HG03066 (cell line): ENCODE measurements at regions not wholly inside any gene's neighbourhood (a gene's known extent, or its start where the extent isn't known, plus 50 kb on each side); places are given as distances from the start of the nearest gene placed in this dataset.
"Not testable (repeated sequence)": the region's sequence is repeated elsewhere in the genome, so short reads cannot be mapped to it uniquely, and the experiment has no call there.

ENCODE experiments used
- ATAC-seq: cut with Tn5 transposase; IDR thresholded peaks from one replicate; pipeline ENCODE4 v1.9.1; 2021; ENCODE audit warnings: low read depth; ENCODE audit not compliant: unreplicated experiment

DNA sequence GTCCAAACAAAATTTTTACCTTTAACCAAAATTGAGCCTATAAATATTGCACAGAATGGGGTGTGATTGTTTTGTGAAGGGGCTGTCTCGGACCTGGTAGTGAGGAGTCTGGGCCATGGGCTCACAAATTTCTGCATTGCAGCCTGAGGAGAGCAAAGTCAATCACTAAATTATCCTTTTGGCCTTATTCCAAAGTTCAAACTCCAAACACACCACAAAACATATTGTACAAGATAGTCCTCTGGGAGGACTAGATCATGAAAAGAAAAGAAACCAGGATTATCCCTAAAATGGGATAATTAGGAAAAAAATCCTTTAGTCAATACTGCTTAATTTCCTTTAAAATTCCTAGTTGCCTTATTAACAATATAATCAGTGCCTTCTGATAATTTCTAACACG is 115.5 kb downstream of the BUB3 start:
- ATAC-seq: no peak

DNA sequence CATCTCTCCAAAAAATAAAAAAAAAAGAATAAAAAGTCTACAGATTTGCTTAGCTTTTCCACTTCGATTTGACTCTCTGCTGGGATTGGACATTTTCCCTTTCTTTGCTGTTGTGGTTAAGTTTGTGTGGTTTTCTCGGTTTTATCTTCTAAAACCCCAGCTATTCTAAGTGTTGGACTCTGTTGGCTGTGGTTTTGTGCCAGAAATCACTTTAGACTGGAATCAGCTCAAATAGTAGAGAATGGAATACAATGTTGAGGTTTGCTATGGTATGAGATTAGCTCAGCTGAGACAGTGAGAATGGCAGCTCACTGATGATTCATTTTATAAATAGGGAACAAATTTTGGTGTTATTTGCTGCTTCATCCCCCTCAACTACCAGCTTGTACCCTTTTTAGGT is 116.0 kb downstream of the BUB3 start:
- ATAC-seq: no peak

DNA sequence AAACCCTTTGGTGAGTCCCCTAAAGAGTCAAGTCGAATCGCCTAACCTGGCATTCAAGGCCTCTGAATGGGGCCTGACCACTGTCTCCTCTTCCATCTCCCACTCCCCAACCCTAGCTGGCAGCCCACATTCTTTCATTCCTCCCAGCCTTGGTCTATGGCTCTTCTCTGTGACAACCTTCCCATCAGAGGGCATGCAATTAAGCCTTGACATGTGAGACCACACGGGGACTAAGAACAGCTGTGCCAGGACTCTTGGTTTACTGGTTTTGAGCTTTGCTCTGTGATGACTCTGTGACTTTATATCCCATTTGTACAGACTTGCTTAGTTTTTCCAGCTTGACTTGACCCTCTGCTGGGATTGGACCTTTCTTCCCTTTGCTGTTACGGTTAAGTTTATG is 116.6 kb downstream of the BUB3 start:
- ATAC-seq: no peak

DNA sequence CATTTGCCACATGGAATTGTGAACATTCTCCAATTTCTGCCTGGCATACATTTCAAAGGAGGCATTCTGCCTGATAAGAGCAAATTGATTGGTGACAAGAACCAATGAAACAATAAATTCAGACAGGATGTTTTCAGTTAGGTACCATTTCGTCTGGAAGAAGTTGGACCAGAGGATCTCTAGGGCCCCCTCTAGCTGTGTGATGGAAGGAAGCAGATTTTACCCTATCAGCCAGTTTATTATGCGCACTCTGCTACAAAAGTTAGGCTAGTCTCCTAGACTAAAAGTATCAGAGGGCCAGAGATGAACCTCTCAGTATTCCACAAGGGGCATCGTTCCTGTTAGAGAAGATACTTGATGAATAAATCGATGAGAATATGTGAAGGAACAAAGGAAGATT is 118.0 kb downstream of the BUB3 start:
- no peak for ATAC-seq

DNA sequence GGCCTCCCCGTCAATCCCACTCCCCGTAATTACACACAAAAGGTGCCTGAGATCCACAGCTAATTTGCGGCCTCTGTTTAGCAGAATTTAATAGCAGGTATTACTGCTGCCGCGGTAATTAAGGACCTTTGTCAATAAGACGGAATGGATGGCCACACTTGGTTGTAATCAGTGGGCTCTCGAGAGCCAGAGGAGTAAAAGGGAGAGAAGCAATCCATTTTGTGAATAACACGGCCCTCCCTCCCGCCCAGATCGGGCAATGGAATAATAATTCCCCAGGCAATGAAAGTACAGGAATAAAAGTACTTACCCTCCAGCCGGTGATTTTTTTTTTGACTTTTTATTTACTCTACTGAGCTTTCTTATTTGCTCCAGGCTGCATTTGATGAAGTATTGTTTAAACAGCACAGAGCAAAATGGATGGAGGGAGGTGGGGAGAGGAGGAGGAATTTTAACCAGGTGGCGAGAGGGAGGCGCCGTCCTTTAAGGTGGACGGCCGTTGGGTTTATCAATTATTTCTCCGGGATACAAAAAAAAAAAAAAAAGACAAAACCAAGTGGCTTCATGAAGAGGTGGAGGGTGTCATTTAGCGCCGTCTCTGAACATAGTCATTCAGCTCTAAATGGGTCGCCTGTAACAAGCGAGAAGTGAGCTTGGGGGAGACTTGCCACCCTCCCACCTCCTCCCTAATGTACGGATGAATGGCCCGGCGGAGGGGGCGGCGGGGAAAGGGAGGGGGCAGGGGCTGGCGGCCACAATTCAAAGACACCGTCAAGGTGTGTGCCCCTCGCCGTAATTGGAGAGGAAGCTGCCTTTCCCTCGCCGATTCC is 120.3 kb downstream of the BUB3 start:
- ATAC-seq: no peak

DNA sequence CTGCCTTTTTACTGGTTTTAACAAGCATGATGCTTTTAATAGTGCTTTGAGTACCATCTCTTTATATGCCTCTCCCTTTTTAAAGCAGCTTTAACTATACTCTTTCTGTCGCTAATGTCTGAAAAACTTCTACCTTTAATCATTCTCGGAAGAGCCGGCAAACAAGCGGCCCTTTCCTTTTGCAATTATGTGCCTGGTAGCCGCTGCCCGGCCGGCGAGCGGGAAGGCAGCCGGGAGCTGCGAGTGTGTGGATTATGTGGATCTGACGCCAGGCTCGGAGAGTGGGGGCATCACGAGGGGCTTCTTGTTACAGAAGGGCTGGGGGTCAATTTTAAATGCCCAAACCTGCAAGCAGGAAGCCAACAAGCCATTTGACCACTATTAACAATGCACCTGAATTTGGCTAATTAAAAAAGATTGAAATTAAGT is 120.9 kb downstream of the BUB3 start:
- no peak for ATAC-seq

DNA sequence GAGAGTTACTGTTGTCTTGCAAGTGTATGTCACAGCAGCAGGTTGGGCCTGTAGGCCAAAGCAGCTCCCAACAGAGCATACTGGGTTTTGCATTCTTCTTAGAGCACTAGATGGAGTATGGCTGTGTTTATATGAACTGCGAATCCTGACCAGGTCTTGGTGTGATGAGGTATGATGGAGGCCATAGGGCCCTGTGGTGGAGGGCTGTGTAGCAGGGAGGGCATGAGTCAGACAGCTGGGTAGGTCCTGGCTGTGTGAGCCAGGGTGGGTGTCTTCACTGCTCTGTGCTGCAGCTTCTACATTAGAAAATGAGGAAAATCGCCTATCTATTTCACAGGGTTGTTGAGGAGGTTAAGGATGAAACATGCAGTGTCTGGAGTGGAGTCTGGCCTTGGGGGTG is 124.2 kb downstream of the BUB3 start:
- ATAC-seq: no peak

DNA sequence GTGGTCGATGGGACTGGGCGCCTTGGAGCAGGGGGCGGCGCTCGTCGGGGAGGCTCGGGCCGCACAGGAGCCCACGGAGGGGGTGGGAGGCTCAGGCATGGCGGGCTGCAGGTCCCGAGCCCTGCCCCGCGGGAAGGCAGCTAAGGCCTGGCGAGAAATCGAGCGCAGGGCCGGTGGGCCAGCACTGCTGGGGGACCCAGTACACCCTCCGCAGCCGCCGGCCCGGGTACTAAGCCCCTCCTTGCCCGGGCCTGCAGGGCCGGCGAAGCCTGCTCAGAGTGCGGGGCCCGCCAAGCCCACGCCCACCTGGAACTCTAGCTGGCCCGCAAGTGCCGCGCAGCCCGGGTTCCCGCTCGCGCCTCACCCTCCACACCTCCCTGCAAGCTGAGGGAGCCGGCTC is 129.2 kb downstream of the BUB3 start:
- ATAC-seq: not testable (repeated sequence)

DNA sequence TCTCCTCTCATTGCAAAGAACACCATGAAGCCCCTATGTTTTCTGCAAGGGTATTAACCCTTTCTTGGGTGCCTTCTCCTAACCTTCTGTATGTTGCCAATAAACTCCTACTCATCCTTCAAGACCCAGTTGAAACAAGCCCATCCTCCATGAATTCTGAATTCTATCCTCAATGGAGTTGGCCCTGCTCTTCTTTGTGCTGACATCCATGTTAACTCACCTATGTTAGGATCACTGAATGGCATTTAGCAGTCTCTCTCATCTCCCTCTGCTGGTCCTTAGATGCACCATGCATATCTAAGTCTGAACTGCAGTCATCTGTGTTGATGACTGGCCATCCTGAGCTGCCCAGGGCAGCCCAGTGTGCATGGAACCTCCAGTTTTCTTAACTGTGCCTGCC is 129.8 kb downstream of the BUB3 start:
- ATAC-seq: no peak

DNA sequence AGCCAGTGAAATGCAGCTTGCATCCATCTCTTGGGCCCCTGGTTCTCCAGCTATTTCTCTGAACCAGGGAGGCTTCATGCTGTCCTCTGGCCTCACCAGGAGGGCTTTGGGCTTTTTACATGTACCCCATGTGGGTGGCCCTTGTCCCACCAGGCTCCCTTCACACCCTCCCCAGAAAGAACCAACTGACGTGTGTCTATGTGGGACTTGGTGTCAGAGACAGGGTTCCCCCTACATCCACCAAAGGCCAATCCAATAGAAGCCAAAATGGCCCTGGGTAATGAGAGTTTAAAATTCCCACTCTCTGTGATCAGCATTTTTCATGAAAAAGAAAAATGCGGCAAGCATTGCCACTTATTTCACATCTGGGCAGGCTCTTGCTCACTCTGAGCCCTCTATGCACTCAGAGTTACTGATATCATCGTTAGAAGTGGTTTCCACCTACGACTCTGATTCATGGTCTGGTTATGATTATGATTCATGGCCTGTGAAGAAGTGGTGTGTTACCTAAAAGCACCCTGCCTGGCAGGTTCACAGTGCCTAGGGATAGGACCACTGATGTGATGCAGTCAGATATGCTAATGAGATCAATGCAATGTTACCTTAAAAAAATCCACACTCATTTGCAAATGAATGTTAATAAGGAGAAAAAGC is 133.5 kb downstream of the BUB3 start:
- no peak for ATAC-seq

DNA sequence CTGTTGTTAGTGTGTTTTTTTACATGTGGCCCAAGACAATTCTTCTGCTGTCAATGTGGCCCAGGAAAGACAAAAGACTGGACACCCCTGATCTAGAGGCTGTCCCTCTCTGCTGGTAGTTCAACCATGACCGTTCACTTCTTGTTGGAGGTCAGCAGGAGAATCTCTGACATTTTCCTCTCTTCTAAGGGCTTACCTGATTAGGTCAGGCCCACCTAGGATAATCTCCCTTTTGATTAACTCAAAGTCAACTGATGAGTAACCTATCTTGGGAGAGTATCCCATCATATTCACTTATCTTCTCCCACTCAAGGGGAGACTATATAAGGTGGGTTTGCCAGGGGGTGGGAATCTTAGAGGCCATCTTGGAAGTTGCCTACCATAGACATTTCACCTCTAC is 135.2 kb downstream of the BUB3 start:
- ATAC-seq: no peak

DNA sequence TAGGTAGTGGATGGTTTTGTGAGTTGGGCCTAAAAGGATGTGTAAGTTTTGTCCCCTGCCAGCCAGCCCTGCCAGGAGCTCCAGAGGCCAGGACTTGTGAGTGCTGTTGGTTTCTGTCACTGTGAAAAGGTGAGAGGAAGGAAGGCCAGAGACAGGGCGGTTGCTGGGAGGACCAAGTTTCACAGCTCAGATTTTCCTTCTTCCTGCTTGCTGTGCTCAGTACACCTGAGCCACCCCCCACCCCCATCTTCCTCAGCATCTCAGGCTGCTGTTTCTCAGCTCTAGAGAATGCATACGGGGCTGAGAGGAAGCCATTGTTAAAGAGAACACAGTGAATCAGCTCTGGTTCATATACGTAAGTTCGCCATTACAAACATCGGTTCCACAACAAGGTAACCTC is 139.9 kb downstream of the BUB3 start:
- ATAC-seq: no peak

DNA sequence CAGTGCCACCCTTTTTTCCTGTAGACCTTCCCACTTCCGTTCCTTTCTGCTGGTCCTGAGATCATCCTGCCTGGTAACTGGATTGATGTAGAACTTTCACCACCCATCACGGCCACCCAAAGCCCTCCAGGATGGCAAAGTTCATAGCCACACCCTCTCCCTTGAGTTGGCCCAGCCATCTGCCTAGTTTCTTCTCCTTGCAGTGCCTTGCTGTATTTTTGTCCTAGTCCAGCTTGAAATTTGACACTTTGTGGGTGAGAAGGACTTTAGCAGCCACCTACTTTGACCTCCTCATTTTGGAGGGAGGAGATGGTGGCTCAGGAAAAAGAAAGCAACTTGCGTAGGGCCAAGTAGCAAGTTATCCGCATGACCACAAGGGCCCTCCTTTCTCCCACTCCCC is 140.7 kb downstream of the BUB3 start:
- no peak for ATAC-seq

DNA sequence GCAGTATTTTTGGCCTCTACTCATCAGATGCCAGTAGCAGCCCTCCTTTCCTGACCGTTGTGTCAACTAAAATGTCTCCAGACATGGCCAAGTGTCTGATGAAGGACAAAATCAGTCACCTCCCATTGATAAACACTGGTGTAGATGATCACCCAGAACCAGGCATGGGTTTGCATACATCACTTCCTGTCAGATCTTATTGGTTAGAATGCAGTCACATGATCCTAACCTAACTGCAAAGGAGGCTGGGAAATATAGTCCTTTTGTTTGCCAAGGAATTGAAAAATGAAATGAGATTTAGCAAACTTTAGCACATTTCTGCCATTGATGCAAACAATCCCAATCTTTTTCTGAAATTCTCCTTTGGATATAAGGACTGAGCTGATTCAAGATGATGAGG is 141.4 kb downstream of the BUB3 start:
- no peak for ATAC-seq

DNA sequence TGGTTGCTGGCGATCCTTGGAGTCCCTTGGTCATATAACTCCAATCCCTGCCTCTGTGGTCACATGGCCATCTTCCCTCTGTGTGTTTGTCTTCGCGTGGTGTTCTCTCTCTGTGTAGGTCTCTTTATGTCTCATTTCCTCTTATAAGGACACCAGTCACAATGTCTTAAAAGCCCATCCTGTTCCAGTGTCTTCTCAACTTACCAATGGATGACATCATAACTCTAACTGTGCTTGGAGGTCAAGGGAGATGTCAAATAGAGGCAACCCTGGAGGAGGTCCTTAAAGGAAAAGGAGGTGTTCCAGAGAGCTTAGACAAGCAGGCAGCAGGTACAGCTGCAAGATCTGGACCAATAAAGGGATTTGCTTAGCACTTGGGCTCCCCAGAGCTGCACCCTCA is 143.0 kb downstream of the BUB3 start:
- ATAC-seq: no peak

DNA sequence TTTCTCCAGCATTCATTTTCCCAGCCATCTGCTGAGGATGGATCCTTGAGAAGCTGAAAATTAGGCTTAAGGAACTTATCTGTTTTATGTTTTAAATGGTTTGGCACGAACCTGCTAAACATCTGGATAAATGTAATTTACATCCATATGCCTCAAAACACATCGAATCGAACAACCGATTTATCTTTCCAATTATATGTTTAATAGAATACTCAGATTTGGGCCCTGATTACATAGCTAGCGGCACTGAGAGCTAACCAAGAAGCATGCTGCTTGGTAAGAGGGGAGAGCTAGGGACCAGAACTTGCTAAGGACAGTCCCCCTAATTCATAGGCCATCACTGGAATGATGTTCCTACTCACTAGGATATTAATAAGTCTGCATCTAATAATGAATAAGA is 144.4 kb downstream of the BUB3 start:
- ATAC-seq: no peak

DNA sequence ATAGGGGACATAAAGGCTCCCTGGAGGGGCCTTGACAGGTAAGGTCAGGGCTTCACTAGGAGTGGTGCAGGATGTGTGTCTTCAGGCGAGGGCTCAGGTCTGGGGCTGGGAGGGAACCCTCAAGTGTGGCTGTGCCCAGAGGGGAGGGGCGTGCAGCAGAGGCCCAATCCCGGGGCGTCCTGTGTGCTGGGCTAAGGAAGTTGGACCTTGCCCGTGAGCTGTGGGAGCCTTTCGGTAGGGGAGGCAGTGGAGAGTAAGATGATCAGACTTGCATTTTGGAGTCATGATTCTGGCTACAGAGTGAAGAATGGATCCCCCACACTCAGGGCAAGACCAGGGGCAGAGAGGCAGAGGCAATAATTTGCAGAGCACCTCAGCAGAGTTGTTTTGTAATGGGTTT is 145.4 kb downstream of the BUB3 start:
- no peak for ATAC-seq

DNA sequence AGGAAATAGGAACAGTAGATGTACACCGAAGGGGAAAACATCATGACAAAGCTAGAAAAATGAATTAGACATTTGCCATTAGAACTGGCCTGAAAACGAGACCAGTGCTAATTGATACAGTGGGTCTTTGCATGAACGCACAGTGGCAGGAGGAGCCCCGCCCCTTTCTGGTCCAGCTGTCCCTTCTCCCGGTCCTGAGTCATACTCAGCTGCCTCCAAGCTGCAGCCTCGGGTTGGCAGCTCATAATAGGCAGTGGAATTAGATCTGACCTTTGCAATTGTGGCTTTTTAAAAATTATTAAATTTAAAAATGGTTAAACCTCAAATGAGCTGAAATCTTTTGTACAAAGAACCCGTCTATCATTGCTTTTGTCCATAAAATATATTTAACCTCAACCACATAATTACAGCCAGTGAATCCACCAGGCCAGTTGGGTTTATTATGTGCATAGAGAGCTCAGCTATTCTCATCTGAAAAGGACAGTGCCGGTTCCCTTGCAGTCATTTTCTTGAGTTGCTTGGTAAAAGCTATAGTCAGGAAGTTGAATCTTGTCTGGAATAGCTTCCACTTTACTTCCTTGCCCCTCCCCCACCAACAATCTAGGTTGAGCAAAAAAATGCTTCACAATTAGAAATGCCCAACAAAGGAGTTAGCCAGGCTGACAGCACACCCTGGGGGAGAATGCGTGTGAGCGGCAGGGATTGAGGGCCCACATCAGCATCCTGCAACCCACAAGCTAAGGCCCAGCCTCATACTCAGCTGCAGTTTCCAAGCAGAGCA is 147.1 kb downstream of the BUB3 start:
- ATAC-seq: no peak

DNA sequence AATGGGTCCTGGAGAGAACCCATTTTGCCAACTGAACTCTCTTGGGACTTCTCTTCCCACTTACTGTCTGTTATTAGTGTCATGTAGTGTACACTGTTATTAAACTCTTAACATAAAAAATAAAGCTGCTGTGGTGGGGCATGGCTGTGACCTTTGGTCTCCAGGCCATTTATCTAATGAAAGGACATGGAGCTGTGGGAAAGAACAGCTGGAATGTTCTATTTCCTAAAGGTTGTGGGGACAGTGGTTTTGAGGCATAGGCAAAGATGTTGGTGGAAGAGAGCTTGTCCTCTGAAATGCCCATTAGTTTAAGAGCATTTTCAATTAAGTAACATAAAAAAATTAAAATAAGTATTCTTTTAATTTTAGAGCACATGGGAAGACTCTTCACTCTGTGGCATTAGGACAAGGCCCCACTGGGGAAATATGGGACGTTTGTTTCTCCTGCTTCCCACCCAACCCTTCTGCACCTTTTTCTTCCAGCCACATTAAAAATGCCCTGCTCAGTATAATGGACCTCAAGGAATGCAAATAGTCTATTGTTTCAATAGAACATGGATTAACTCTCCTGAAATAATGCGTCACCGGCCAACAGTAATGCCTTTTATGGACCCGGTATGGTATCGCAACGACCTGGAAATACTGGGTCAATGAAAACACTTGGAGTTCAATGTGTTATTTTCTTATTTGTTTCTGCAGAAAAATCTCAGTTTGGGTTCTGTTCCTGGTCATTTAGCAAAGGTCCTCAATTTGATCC is 149.6 kb downstream of the BUB3 start:
- no peak for ATAC-seq

DNA sequence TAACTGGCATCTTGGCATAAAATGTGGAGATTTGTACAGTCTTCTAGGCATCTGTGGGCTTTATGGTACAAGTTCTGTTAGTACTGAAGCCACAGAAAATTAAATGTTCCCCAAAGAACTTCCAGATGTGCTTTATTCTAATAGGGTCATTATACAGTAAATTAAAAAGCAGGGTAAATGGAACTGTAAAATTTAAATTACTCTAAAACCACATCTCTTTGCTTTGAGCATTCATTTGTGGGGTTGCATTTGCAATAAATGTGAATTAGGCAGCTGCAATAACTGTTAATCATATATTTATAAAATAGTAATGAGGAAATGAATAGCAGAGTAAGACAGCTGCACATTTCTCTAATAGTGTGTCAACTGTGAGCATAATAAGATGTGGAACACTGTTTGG is 151.5 kb downstream of the BUB3 start:
- ATAC-seq: no peak

DNA sequence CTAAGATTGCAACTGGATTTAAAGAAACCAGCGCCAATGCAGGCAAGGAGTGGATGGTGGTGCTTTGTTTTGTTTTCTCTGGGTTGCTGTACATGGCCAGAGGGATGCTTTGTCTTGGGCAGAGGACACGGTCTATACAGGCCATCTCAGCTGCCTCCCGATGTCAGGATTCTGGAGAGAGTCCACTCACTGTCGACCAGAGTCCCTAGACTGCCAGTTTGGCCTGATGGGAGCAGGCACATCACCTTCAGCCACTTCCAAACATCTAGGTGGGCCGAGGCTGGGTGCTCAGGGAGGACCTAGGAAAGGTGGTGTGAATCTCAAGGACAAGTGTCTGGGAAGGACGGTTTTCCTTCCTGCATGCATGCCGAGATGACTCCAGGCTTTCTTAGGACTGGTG is 152.1 kb downstream of the BUB3 start:
- ATAC-seq: no peak
